ENCODE measurements at regions not wholly inside any gene's neighbourhood (a gene's known extent, or its start where the extent isn't known, plus 50 kb on each side); places are given as distances from the start of the nearest gene placed in this dataset.

- no peaks in the 10 kb centered on the region; the same call in 1 of the 2 replicates for H3K27me3 Mint-ChIP-seq (ENCODE audit: low read depth)
- no peak for TF ChIP-seq CTCF (conservative IDR thresholded peaks at IDR 0.05)
- H3K79me1 ChIP-seq (ENCODE audit: insufficient read depth, low read depth, low read length, poor library complexity, severe bottlenecking), result no peaks in the 10 kb centered on the region
- no peak overlapping the region for H2BK5ac ChIP-seq (ENCODE audit: insufficient read length, low read length)
- H2BK15ac ChIP-seq (ENCODE audit: low read depth, low read length), result no peak overlapping the region
- H3K27ac ChIP-seq (ENCODE audit: insufficient read length, low read depth, low read length), result no peak overlapping the region
- H4K5ac ChIP-seq (ENCODE audit: insufficient read length, low read depth, low read length), result no peak overlapping the region
- peaks cover 5% of the 10 kb centered on the region in 3 experiments; a peak in 6 of 7 replicates for H3K36me3 Mint-ChIP-seq (ENCODE audit: insufficient read depth in 1 of 3, low read depth in 3 of 3)
- no peak overlapping the region for H3T11ph ChIP-seq (ENCODE audit: low read length)
- H3K23me2 ChIP-seq (ENCODE audit: insufficient read length, low read depth, low read length, poor library complexity, severe bottlenecking), result no peaks in the 10 kb centered on the region
- H3K9me3 Mint-ChIP-seq, result peaks cover 8 to 12% of the 10 kb centered on the region in 2 experiments
- no peaks in the 10 kb centered on the region for H4K20me1 ChIP-seq (ENCODE audit: control insufficient read depth, insufficient read depth, insufficient read length)
- peaks cover 0 to 6% of the 10 kb centered on the region in 2 experiments; a peak in 2 of 4 replicates for H3K4me1 Mint-ChIP-seq
- H3K27ac Mint-ChIP-seq, result no peak overlapping the region
- H3K4ac ChIP-seq (ENCODE audit: low read depth, low read length), result no peak overlapping the region
- H3K9me3 ChIP-seq (ENCODE audit: control insufficient read depth, low read depth, low read length), result peaks cover 10% of the 10 kb centered on the region
- H3K4me2 ChIP-seq (ENCODE audit: insufficient read depth, insufficient read length, low read length), result no peak overlapping the region
- no peaks in the 10 kb centered on the region for H3K27me3 ChIP-seq (ENCODE audit: insufficient read depth, low read length)
- no peak overlapping the region for H4K8ac ChIP-seq (replicated peaks; ENCODE audit: insufficient read length, low read depth, low read length)
- no peak overlapping the region for H4K91ac ChIP-seq (ENCODE audit: insufficient read length, low read depth, low read length)
- H2BK12ac ChIP-seq (ENCODE audit: insufficient read length, low read depth, low read length), result no peak overlapping the region
- H2AFZ ChIP-seq (ENCODE audit: low read length), result no peak overlapping the region
- no peak overlapping the region for H3K18ac ChIP-seq (ENCODE audit: insufficient read length, low read depth, low read length)
- H3K4me3 Mint-ChIP-seq, result no peak overlapping the region
- no peak overlapping the region for H2AK5ac ChIP-seq (ENCODE audit: insufficient read length, low read length)
- no peak for DNase-seq
- no peak overlapping the region for H2BK20ac ChIP-seq (ENCODE audit: low read depth, low read length, poor library complexity, severe bottlenecking)
- no peaks in the 10 kb centered on the region for H3K79me2 ChIP-seq (ENCODE audit: insufficient read depth, low read length)
- no peak overlapping the region for H2BK120ac ChIP-seq (ENCODE audit: low read depth, low read length, poor library complexity, severe bottlenecking)
- no CpG with 5 or more reads among the region's 4 CpGs for WGBS (ENCODE audit: extremely low coverage, insufficient read length, low lambda C conversion rate)
- H3K4me1 ChIP-seq (ENCODE audit: insufficient read depth, low read length), result no peaks in the 10 kb centered on the region
- no peak overlapping the region for H3K14ac ChIP-seq (ENCODE audit: insufficient read depth, low read length)
- H3K56ac ChIP-seq (ENCODE audit: insufficient read length, low read depth, low read length), result no peak overlapping the region
- H3K9ac ChIP-seq (ENCODE audit: extremely low read depth, insufficient read length, low read length), result no peak overlapping the region
- no peak overlapping the region for H3K23ac ChIP-seq (ENCODE audit: insufficient read length, low read depth, low read length)
Observed at GRCh38 chr9:28443461-28443860, 870.2 kb upstream of the C9orf72 start.

All from H9 (cell line).